ENCODE measurements at regions not wholly inside any gene's neighbourhood (a gene's known extent, or its start where the extent isn't known, plus 50 kb on each side); places are given as distances from the start of the nearest gene placed in this dataset.

GRCh38 chr19:29879655-29879974 lies 62.4 kb upstream of the URI1 start:
- H3K9me3 ChIP-seq = no peaks in the 10 kb centered on the region
- H3K27ac ChIP-seq = no peak overlapping the region
- no peak for DNase-seq
- intact Hi-C loops (cut with DNase I; ENCODE audit: low total_unique reads) = loop anchor here (10.0 kb wide), 1 partner anchor 145 kb away; no protein-coding TSS in a partner anchor
- H3K4me1 ChIP-seq = peaks cover 7% of the 10 kb centered on the region
- H3K27me3 ChIP-seq = no peaks in the 10 kb centered on the region
- no peaks in the 10 kb centered on the region for H3K36me3 ChIP-seq (ENCODE audit: low read depth, missing control alignments)
- no peak overlapping the region for H3K4me3 ChIP-seq
- 45 to 55% methylated on average over 7 of the region's 7 CpGs for WGBS, 2 donors
- no peak for TF ChIP-seq CTCF (IDR thresholded peaks at IDR 0.05)
- TF ChIP-seq POLR2A (IDR thresholded peaks at IDR 0.05) = no peak

- H3K4me3 ChIP-seq = no peak overlapping the region
- H3K27me3 ChIP-seq = no peaks in the 10 kb centered on the region
- H3K4me1 ChIP-seq = peaks cover 5% of the 10 kb centered on the region
- no peaks in the 10 kb centered on the region for H3K36me3 ChIP-seq (ENCODE audit: low read depth, missing control alignments)
- no peaks in the 10 kb centered on the region for H3K9me3 ChIP-seq
- H3K27ac ChIP-seq = no peak overlapping the region
- DNase-seq = no peak
- WGBS, 2 donors = 77 to 87% methylated on average over 10 of the region's 10 CpGs
- TF ChIP-seq CTCF (IDR thresholded peaks at IDR 0.05) (no peak), POLR2A (IDR thresholded peaks at IDR 0.05) (no peak)
- intact Hi-C loops (cut with DNase I; ENCODE audit: low total_unique reads) = no loop called here
Measured at GRCh38 chr19:29880498-29881081, 61.4 kb upstream of the URI1 start.

- TF ChIP-seq CTCF (IDR thresholded peaks at IDR 0.05) (no peak), POLR2A (IDR thresholded peaks at IDR 0.05) (no peak)
- Histone ChIP-seq H3K4me3 (no peak overlapping the region), H3K9me3 (no peaks in the 10 kb centered on the region), H3K27me3 (no peaks in the 10 kb centered on the region), H3K4me1 (peaks cover 5% of the 10 kb centered on the region), H3K27ac (no peak overlapping the region), H3K36me3 (ENCODE audit: low read depth, missing control alignments) (no peaks in the 10 kb centered on the region)
- no peak for DNase-seq
- intact Hi-C loops (cut with DNase I; ENCODE audit: low total_unique reads) = no loop called here
- 82 to 88% methylated on average over 5 of the region's 5 CpGs for WGBS, 2 donors
Measured at GRCh38 chr19:29881386-29881785, 60.7 kb upstream of the URI1 start.

GRCh38 chr19:29882719-29883105 lies 59.3 kb upstream of the URI1 start:
- intact Hi-C loops (cut with DNase I; ENCODE audit: low total_unique reads) = no loop called here
- H3K36me3 ChIP-seq (ENCODE audit: low read depth, missing control alignments) = no peaks in the 10 kb centered on the region

More at GRCh38 chr19:29882719-29883105, 59.3 kb upstream of the URI1 start:
- TF ChIP-seq POLR2A (IDR thresholded peaks at IDR 0.05) = no peak
- no peak for TF ChIP-seq CTCF (IDR thresholded peaks at IDR 0.05)
- H3K9me3 ChIP-seq = no peaks in the 10 kb centered on the region
- no peak overlapping the region for H3K27ac ChIP-seq
- WGBS, 2 donors = 92 to 93% methylated on average over 8 to 13 of the region's 13 CpGs
- H3K27me3 ChIP-seq = no peaks in the 10 kb centered on the region
- H3K4me1 ChIP-seq = peaks cover 5% of the 10 kb centered on the region
- DNase-seq = no peak
- no peak overlapping the region for H3K4me3 ChIP-seq

Data from testis (tissue), 2 donors.